Chondrocyte (in vitro differentiated cells): ENCODE measurements at regions not wholly inside any gene's neighbourhood (a gene's known extent, or its start where the extent isn't known, plus 50 kb on each side); places are given as distances from the start of the nearest gene placed in this dataset.

Experiments used
- DNase-seq: peaks from one replicate; pipeline ENCODE4 v3.0.0; 2021; ENCODE audit warnings: mixed read lengths, low spot score
- H3K27ac Mint-ChIP-seq: one replicate; pipeline ENCODE4 v1.8.0; 2021; ENCODE audit warnings: mild to moderate bottlenecking, moderate library complexity, mixed read lengths; ENCODE audit not compliant: unreplicated experiment
- H3K27me3 Mint-ChIP-seq: 2 replicates; pipeline ENCODE4 v1.8.0; 2021; ENCODE audit warnings: low read depth, mixed read lengths
- H3K36me3 Mint-ChIP-seq: 2 replicates; pipeline ENCODE4 v1.8.0; 2021; ENCODE audit warnings: low read depth, mixed read lengths
- H3K4me1 Mint-ChIP-seq: 2 replicates; pipeline ENCODE4 v1.8.0; 2021; ENCODE audit warnings: low read depth, mild to moderate bottlenecking, mixed read lengths
- H3K4me3 Mint-ChIP-seq: one replicate; pipeline ENCODE4 v1.8.0; 2021; ENCODE audit warnings: mild to moderate bottlenecking, moderate library complexity, mixed read lengths; ENCODE audit not compliant: unreplicated experiment
- H3K9me3 Mint-ChIP-seq: 2 replicates; pipeline ENCODE4 v1.8.0; 2021; ENCODE audit warnings: low read depth, mixed read lengths
- CTCF ChIP-seq: fragments of 200-600 bp; sonication (generic); IDR thresholded peaks from 2 replicates; pipeline ENCODE4 v1.5.0; 2021; ENCODE audit warnings: antibody characterized with exemption, mild to moderate bottlenecking, moderate library complexity

DNA sequence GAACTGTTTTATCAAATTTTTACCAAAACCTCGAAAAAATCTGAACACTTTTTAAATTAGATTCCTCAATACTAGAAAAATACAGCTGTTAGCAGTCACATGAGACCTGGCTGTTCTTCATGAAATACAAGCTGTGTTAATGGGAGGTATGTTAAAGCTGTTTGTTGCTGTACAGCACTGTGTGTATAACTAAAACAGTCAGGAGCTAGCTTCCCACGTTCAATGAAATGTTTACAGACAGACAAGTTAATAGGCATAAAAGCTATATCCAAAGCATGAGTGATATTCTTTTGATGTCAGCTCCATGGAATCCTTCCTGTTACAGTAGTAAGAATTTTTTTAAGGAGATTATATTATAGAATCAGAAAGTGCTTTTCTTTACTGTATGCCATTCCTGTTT lies 223.2 kb upstream of the FOXD3 start:
- Mint-ChIP-seq H3K36me3 (no peaks in the 10 kb centered on the region), H3K4me1 (peaks cover 5% of the 10 kb centered on the region), H3K4me3 (no peak overlapping the region), H3K9me3 (no peaks in the 10 kb centered on the region), H3K27me3 (peaks cover 4% of the 10 kb centered on the region), H3K27ac (no peak overlapping the region)
- no peak for DNase-seq
- TF ChIP-seq CTCF, result no peak

- H3K27me3 Mint-ChIP-seq, result peaks cover 9% of the 10 kb centered on the region
These were observed 221.0 kb upstream of the FOXD3 start for GRCh38 chr1:63101336-63101735.

DNA sequence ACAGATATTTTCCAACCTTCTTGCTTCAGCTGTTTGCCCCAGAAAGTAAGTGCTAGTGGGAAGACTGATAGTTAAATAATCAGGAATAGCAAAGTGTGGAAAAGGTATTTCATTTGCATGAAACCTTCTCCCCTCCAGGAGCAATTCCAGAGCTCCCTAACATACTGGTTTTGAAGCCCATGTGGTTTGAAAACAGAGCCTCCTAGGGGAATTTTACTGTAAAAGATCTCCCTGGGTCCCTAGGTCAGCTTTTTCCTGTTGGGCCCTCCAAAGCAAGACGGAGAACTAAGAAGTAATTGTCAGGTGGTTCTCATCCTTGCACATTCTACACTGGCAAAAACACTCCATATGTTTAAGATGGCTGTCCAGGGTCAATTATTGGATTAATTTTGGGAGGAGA lies 218.7 kb upstream of the FOXD3 start:
- Mint-ChIP-seq H3K4me3 (no peak overlapping the region), H3K9me3 (no peaks in the 10 kb centered on the region), H3K27ac (no peak overlapping the region), H3K27me3 (peaks cover 9% of the 10 kb centered on the region), H3K36me3 (no peaks in the 10 kb centered on the region), H3K4me1 (peaks cover 5% of the 10 kb centered on the region)
- TF ChIP-seq CTCF, result no peak
- no peak for DNase-seq

More at GRCh38 chr1:63101336-63101735, 221.0 kb upstream of the FOXD3 start:
- no peak for DNase-seq
- Mint-ChIP-seq H3K36me3 (no peaks in the 10 kb centered on the region), H3K4me3 (no peak overlapping the region), H3K9me3 (no peaks in the 10 kb centered on the region), H3K4me1 (peaks cover 5% of the 10 kb centered on the region), H3K27ac (no peak overlapping the region)
- TF ChIP-seq CTCF, result no peak

GRCh38 chr1:63107066-63107465 lies 215.3 kb upstream of the FOXD3 start:
- no peak overlapping the region for H3K27ac Mint-ChIP-seq
- no peak overlapping the region for H3K4me3 Mint-ChIP-seq
- H3K4me1 Mint-ChIP-seq, result peaks cover 3% of the 10 kb centered on the region
- H3K27me3 Mint-ChIP-seq, result peaks cover 12% of the 10 kb centered on the region
- H3K9me3 Mint-ChIP-seq, result no peaks in the 10 kb centered on the region
- DNase-seq, result no peak
- TF ChIP-seq CTCF, result no peak
- no peaks in the 10 kb centered on the region for H3K36me3 Mint-ChIP-seq

- H3K9me3 Mint-ChIP-seq, result no peaks in the 10 kb centered on the region
- no peak for DNase-seq
- H3K27me3 Mint-ChIP-seq, result peaks cover 12% of the 10 kb centered on the region
- TF ChIP-seq CTCF, result no peak
- no peak overlapping the region for H3K27ac Mint-ChIP-seq
- no peaks in the 10 kb centered on the region for H3K36me3 Mint-ChIP-seq
- H3K4me1 Mint-ChIP-seq, result peaks cover 12% of the 10 kb centered on the region
- no peak overlapping the region for H3K4me3 Mint-ChIP-seq
These were observed 214.2 kb upstream of the FOXD3 start for GRCh38 chr1:63108206-63108605.
